RWPE1 (cell line): ENCODE measurements at regions not wholly inside any gene's neighbourhood (a gene's known extent, or its start where the extent isn't known, plus 50 kb on each side); places are given as distances from the start of the nearest gene placed in this dataset.
"Not testable (repeated sequence)": the region's sequence is repeated elsewhere in the genome, so short reads cannot be mapped to it uniquely, and the experiment has no call there.

Experiments
- CTCF ChIA-PET: fragments of 350-600 bp; sonication (Branson Sonifier 250); formaldehyde crosslinking; extraction: SDS; loops from one replicate; lab custom pipeline; 2021; lab: Yijun Ruan, JAX
- POLR2A ChIA-PET: fragments of 400-600 bp; formaldehyde crosslinking; extraction: SDS; loops from one replicate; lab custom pipeline; 2020; ENCODE audit warnings: antibody characterized with exemption; ENCODE audit not compliant: low non-redundant PET; lab: Yijun Ruan, JAX
- DNase-seq: peaks from one replicate; pipeline ENCODE4 v3.0.0; 2012; ENCODE audit warnings: low spot score
- H3K27ac ChIP-seq: fragments of 450-650 bp; 2 replicates; pipeline ENCODE4 v1.5.1; 2017
- CTCF ChIP-seq: fragments of 450-650 bp; conservative IDR thresholded peaks from 2 replicates; pipeline ENCODE4 v1.5.1; 2017; ENCODE audit warnings: low read depth, mild to moderate bottlenecking

GRCh38 chr10:20670579-20670978 lies 226.5 kb downstream of the NEBL start:
- no peak overlapping the region for H3K27ac ChIP-seq
- TF ChIP-seq CTCF, result no peak
- POLR2A ChIA-PET, result no interaction called here
- DNase-seq, result no peak
- CTCF ChIA-PET, result no interaction called here

GRCh38 chr10:20668985-20669384 lies 228.1 kb downstream of the NEBL start:
- ChIA-PET CTCF (no interaction called here), POLR2A (no interaction called here)
- no peak for TF ChIP-seq CTCF
- no peak for DNase-seq
- H3K27ac ChIP-seq, result no peak overlapping the region

DNA sequence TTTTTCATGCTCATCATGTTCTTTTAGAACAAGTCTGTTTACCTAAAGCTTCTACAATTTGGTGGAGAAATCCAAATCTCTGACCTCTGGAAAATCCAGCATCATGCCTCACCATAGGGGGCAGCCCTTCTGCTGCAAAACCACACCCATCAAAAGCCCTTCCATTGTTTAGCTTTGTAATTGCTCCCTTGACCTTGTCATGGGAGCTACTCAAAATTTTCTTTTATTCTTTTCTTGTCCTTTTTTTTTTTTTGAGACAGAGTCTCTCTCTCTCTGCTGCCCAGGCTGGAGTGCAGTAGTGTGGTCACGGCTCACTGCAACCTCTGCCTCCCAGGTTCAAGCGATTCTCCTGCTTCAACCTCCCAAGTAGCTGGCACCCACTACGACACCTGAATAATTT lies 234.4 kb downstream of the NEBL start:
- DNase-seq, result no peak
- TF ChIP-seq CTCF, result no peak
- no peak overlapping the region for H3K27ac ChIP-seq
- POLR2A ChIA-PET, result no interaction called here
- CTCF ChIA-PET, result no interaction called here

DNA sequence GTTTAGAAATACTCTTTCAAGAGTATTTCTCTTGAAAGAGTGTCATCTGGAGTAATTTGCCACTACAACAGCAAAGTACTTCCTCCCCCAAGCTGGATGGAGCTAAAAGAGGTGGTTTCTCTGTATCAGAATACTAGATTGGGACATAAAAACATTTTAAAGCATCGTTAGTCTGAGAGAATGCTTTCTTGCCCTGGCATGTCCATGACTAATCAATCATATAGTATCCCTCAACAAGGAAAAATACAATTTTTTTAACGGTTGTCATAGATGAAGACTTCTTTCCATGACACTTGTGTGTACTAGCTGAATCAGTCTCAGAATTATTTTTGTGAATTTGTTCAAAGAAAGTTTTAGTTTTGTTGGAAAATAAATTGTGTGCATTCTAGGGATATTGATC lies 237.9 kb downstream of the NEBL start:
- peak; percentile 10 for DNase-seq
- ChIA-PET POLR2A (no interaction called here), CTCF (no interaction called here)
- H3K27ac ChIP-seq, result no peak overlapping the region
- TF ChIP-seq CTCF, result no peak

DNA sequence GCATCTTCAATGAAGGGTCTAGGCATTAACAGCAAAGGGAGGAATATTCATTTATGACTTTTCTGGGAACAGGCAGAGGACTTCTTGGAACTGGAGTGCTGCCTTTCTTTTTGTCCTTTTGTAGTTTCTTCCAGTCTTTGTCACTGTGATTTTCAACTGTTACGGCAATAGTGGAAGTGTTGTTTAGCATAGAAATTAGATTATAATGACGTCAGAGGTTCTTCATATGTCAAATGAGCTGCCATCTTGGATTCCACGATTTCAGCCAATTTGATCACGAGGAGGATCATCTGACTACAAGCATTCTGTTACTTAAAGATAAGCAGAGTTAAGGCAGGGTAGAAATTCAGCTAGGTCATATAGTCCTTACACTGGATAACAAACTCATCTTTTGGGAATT lies 239.0 kb downstream of the NEBL start:
- no peak for DNase-seq
- POLR2A ChIA-PET, result no interaction called here
- CTCF ChIA-PET, result no interaction called here
- no peak for TF ChIP-seq CTCF
- H3K27ac ChIP-seq, result no peak overlapping the region

GRCh38 chr10:20656886-20657285 lies 240.2 kb downstream of the NEBL start:
- TF ChIP-seq CTCF, result no peak
- no peak overlapping the region for H3K27ac ChIP-seq
- ChIA-PET CTCF (no interaction called here), POLR2A (no interaction called here)
- no peak for DNase-seq

GRCh38 chr10:20652424-20652823 lies 244.7 kb downstream of the NEBL start:
- POLR2A ChIA-PET, H3K27ac ChIP-seq, DNase-seq, CTCF ChIA-PET: not testable (repeated sequence)
